ENCODE measurements at regions not wholly inside any gene's neighbourhood (a gene's known extent, or its start where the extent isn't known, plus 50 kb on each side); places are given as distances from the start of the nearest gene placed in this dataset.

DNA sequence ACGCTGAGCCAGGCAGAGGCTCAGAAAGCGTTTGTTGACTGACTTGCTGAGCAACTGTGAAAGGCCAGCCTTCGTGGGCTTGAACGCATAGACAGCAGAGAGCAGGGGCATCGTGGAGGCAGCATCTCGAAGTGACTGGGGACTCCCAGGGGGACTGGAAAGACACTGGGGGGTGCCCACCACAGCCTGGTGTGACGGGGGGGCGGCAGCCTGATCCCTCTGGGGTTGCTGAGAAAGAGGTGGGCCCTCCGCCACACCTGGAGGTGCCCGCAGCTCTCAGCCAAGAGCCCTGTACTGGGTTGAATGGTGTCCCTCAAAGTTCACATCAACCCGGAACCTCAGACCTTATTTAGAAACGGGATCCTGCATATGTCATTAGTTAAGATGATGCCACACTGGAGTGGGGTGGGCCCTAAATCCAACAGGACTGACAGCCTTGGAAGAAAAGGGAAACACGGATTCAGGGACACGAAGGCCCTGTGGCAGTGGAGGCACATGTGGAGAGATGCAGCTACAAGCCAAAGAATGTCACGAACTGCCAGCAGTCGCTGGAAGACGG, 84.6 kb downstream of the RFLNA start:
- Mint-ChIP-seq H3K27ac (peak overlapping the region; percentile 64), H3K36me3 (peaks cover 9% of the 10 kb centered on the region), H3K9me3 (no peaks in the 10 kb centered on the region), H3K4me3 (no peak overlapping the region), H3K4me1 (ENCODE audit: unreplicated experiment) (peaks cover 16% of the 10 kb centered on the region), H3K27me3 (no peaks in the 10 kb centered on the region)
- TF ChIP-seq, protein P1, sequence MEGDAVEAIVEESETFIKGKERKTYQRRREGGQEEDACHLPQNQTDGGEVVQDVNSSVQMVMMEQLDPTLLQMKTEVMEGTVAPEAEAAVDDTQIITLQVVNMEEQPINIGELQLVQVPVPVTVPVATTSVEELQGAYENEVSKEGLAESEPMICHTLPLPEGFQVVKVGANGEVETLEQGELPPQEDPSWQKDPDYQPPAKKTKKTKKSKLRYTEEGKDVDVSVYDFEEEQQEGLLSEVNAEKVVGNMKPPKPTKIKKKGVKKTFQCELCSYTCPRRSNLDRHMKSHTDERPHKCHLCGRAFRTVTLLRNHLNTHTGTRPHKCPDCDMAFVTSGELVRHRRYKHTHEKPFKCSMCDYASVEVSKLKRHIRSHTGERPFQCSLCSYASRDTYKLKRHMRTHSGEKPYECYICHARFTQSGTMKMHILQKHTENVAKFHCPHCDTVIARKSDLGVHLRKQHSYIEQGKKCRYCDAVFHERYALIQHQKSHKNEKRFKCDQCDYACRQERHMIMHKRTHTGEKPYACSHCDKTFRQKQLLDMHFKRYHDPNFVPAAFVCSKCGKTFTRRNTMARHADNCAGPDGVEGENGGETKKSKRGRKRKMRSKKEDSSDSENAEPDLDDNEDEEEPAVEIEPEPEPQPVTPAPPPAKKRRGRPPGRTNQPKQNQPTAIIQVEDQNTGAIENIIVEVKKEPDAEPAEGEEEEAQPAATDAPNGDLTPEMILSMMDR (conservative IDR thresholded peaks at IDR 0.05) = no peak
- DNase-seq (ENCODE audit: extremely low spot score, unreplicated experiment) = no peak

- Mint-ChIP-seq H3K4me3 (no peak overlapping the region), H3K4me1 (ENCODE audit: unreplicated experiment) (peaks cover 16% of the 10 kb centered on the region), H3K9me3 (no peaks in the 10 kb centered on the region), H3K27me3 (no peaks in the 10 kb centered on the region), H3K27ac (no peak overlapping the region), H3K36me3 (peaks cover 9% of the 10 kb centered on the region)
- TF ChIP-seq, protein P1 (conservative IDR thresholded peaks at IDR 0.05) = no peak
- no peak for DNase-seq (ENCODE audit: extremely low spot score, unreplicated experiment)
These were observed 84.0 kb downstream of the RFLNA start for GRCh38 chr12:124378926-124379325.

GRCh38 chr12:124377981-124378509, 83.2 kb downstream of the RFLNA start:
- peaks cover 9% of the 10 kb centered on the region for H3K36me3 Mint-ChIP-seq
- no peak for DNase-seq (ENCODE audit: extremely low spot score, unreplicated experiment)

GRCh38 chr12:124376435-124376834, 81.5 kb downstream of the RFLNA start:
- no peak for DNase-seq (ENCODE audit: extremely low spot score, unreplicated experiment)
- Mint-ChIP-seq H3K27ac (no peak overlapping the region), H3K36me3 (peaks cover 8% of the 10 kb centered on the region), H3K9me3 (no peaks in the 10 kb centered on the region), H3K4me3 (no peak overlapping the region), H3K4me1 (ENCODE audit: unreplicated experiment) (peaks cover 14% of the 10 kb centered on the region), H3K27me3 (no peaks in the 10 kb centered on the region)
- TF ChIP-seq, protein P1 (conservative IDR thresholded peaks at IDR 0.05) = no peak

More at GRCh38 chr12:124377981-124378509, 83.2 kb downstream of the RFLNA start:
- Mint-ChIP-seq H3K4me1 (ENCODE audit: unreplicated experiment) (peaks cover 16% of the 10 kb centered on the region), H3K27ac (no peak overlapping the region), H3K9me3 (no peaks in the 10 kb centered on the region), H3K27me3 (no peaks in the 10 kb centered on the region), H3K4me3 (no peak overlapping the region)
- TF ChIP-seq, protein P1 (conservative IDR thresholded peaks at IDR 0.05) = no peak

GRCh38 chr12:124375789-124376175, 80.9 kb downstream of the RFLNA start:
- Mint-ChIP-seq H3K4me1 (ENCODE audit: unreplicated experiment) (peaks cover 7% of the 10 kb centered on the region), H3K27me3 (no peaks in the 10 kb centered on the region), H3K36me3 (peaks cover 3% of the 10 kb centered on the region), H3K27ac (no peak overlapping the region), H3K4me3 (no peak overlapping the region), H3K9me3 (no peaks in the 10 kb centered on the region)
- DNase-seq (ENCODE audit: extremely low spot score, unreplicated experiment) = no peak
- TF ChIP-seq, protein P1 (conservative IDR thresholded peaks at IDR 0.05) = no peak
